Right renal cortex interstitium (tissue), 3 donors: ENCODE measurements at regions not wholly inside any gene's neighbourhood (a gene's known extent, or its start where the extent isn't known, plus 50 kb on each side); places are given as distances from the start of the nearest gene placed in this dataset.
"Not testable (repeated sequence)": the region's sequence is repeated elsewhere in the genome, so short reads cannot be mapped to it uniquely, and the experiment has no call there.

Experiments used
- DNase-seq, 3 donors: peaks; one replicate each; pipeline ENCODE4 v3.0.0-alpha.2; 2013; ENCODE audit warnings: low read depth in 3 of 3, low spot score in 2 of 3

- no peak for DNase-seq
These were observed 420.5 kb upstream of the KLF12 start for GRCh38 chr13:74554569-74555275.

- DNase-seq, result no peak
These were observed 415.8 kb upstream of the KLF12 start for GRCh38 chr13:74550039-74550438.

- DNase-seq, result not testable (repeated sequence)
These were observed 402.4 kb upstream of the KLF12 start for GRCh38 chr13:74536649-74537048.

GRCh38 chr13:74533226-74533625 lies 399.0 kb upstream of the KLF12 start:
- DNase-seq, result no peak

GRCh38 chr13:74530011-74530410 lies 395.8 kb upstream of the KLF12 start:
- no peak for DNase-seq

- DNase-seq, result no peak
These were observed 394.7 kb upstream of the KLF12 start for GRCh38 chr13:74528734-74529513.

GRCh38 chr13:74523057-74523456 lies 388.9 kb upstream of the KLF12 start:
- no peak for DNase-seq

GRCh38 chr13:74511523-74511922 lies 377.3 kb upstream of the KLF12 start:
- DNase-seq, result no peak

GRCh38 chr13:74487091-74487722 lies 353.0 kb upstream of the KLF12 start:
- no peak for DNase-seq

- DNase-seq, result no peak
These were observed 351.6 kb upstream of the KLF12 start for GRCh38 chr13:74485757-74486156.

- no peak for DNase-seq
These were observed 344.9 kb upstream of the KLF12 start for GRCh38 chr13:74479124-74479523.

GRCh38 chr13:74476788-74477187 lies 342.6 kb upstream of the KLF12 start:
- DNase-seq, result no peak

GRCh38 chr13:74476365-74476764 lies 342.2 kb upstream of the KLF12 start:
- no peak for DNase-seq

GRCh38 chr13:74466864-74467263 lies 332.7 kb upstream of the KLF12 start:
- DNase-seq, result no peak

- DNase-seq, result no peak
These were observed 331.8 kb upstream of the KLF12 start for GRCh38 chr13:74466020-74466419.

GRCh38 chr13:74465271-74465670 lies 331.1 kb upstream of the KLF12 start:
- DNase-seq, result no peak

GRCh38 chr13:74464670-74465069 lies 330.5 kb upstream of the KLF12 start:
- no peak for DNase-seq

- no peak for DNase-seq
These were observed 326.8 kb upstream of the KLF12 start for GRCh38 chr13:74461011-74461410.

- DNase-seq, result no peak
These were observed 318.7 kb upstream of the KLF12 start for GRCh38 chr13:74452881-74453280.

GRCh38 chr13:74452176-74452575 lies 318.0 kb upstream of the KLF12 start:
- no peak for DNase-seq

GRCh38 chr13:74450964-74451363 lies 316.8 kb upstream of the KLF12 start:
- no peak for DNase-seq

GRCh38 chr13:74450525-74450845 lies 316.3 kb upstream of the KLF12 start:
- DNase-seq, result no peak
